Parathyroid adenoma (tissue), 2 donors: ENCODE measurements at regions not wholly inside any gene's neighbourhood (a gene's known extent, or its start where the extent isn't known, plus 50 kb on each side); places are given as distances from the start of the nearest gene placed in this dataset.

Source experiments
- H2AFZ ChIP-seq: fragments of 300-600 bp; sonication (generic); one replicate; pipeline ENCODE4 v1.7.0; 2017; ENCODE audit warnings: antibody characterized with exemption, mild to moderate bottlenecking
- H3K27ac ChIP-seq: fragments of 300-600 bp; sonication (generic); one replicate; pipeline ENCODE4 v1.7.0; 2017
- H3K27me3 ChIP-seq: fragments of 300-600 bp; sonication (generic); one replicate; pipeline ENCODE4 v1.7.0; 2017; ENCODE audit warnings: low read length; ENCODE audit not compliant: control insufficient read depth, insufficient read depth
- H3K36me3 ChIP-seq: fragments of 300-600 bp; sonication (generic); one replicate; pipeline ENCODE4 v1.7.0; 2017; ENCODE audit warnings: low read length; ENCODE audit not compliant: control insufficient read depth, insufficient read depth
- H3K4me1 ChIP-seq: fragments of 300-600 bp; sonication (generic); one replicate; pipeline ENCODE4 v1.7.0; 2017; ENCODE audit warnings: control low read depth
- H3K4me2 ChIP-seq: fragments of 300-600 bp; sonication (generic); one replicate; pipeline ENCODE4 v1.7.0; 2017; ENCODE audit warnings: low read length
- H3K4me3 ChIP-seq: fragments of 300-600 bp; sonication (generic); one replicate; pipeline ENCODE4 v1.7.0; 2017; ENCODE audit warnings: low read depth, low read length
- H3K79me2 ChIP-seq: fragments of 300-600 bp; sonication (generic); one replicate; pipeline ENCODE4 v1.7.0; 2017; ENCODE audit warnings: control low read depth
- H3K9ac ChIP-seq: fragments of 300-600 bp; sonication (generic); one replicate; pipeline ENCODE4 v1.7.0; 2017; ENCODE audit warnings: mild to moderate bottlenecking
- H3K9me3 ChIP-seq: fragments of 300-600 bp; sonication (generic); one replicate; pipeline ENCODE4 v1.7.0; 2017; ENCODE audit warnings: low read length; ENCODE audit not compliant: control insufficient read depth
- CTCF ChIP-seq: fragments of 300-600 bp; sonication (generic); IDR thresholded peaks from one replicate; pipeline ENCODE4 v1.7.0; 2017; ENCODE audit warnings: antibody characterized with exemption, mild to moderate bottlenecking
- donor health status: primary hyperparathyroidism.

- H3K27ac ChIP-seq, result no peak overlapping the region
- no peak overlapping the region for H3K9ac ChIP-seq
- no peak overlapping the region for H2AFZ ChIP-seq
- no peaks in the 10 kb centered on the region for H3K79me2 ChIP-seq
- H3K4me3 ChIP-seq, result no peak overlapping the region
- no peaks in the 10 kb centered on the region for H3K4me1 ChIP-seq
- no peaks in the 10 kb centered on the region for H3K36me3 ChIP-seq
- no peak for TF ChIP-seq CTCF
- no peaks in the 10 kb centered on the region for H3K9me3 ChIP-seq
- H3K4me2 ChIP-seq, result no peak overlapping the region
- H3K27me3 ChIP-seq, result no peaks in the 10 kb centered on the region
Observed at GRCh38 chr7:55657654-55658053, 85.4 kb upstream of the VOPP1 start.

- H3K9me3 ChIP-seq, result no peaks in the 10 kb centered on the region
- no peaks in the 10 kb centered on the region for H3K79me2 ChIP-seq
- TF ChIP-seq CTCF, result no peak
- no peaks in the 10 kb centered on the region for H3K4me1 ChIP-seq
- no peak overlapping the region for H3K27ac ChIP-seq
- H3K27me3 ChIP-seq, result no peaks in the 10 kb centered on the region
- H3K4me3 ChIP-seq, result no peak overlapping the region
- no peak overlapping the region for H3K4me2 ChIP-seq
- no peaks in the 10 kb centered on the region for H3K36me3 ChIP-seq
- H2AFZ ChIP-seq, result no peak overlapping the region
- no peak overlapping the region for H3K9ac ChIP-seq
Observed at GRCh38 chr7:55651057-55651456, 78.8 kb upstream of the VOPP1 start.

- no peaks in the 10 kb centered on the region for H3K27me3 ChIP-seq
Observed at GRCh38 chr7:55649238-55649637, 76.9 kb upstream of the VOPP1 start.

GRCh38 chr7:55644567-55644966 is 72.3 kb upstream of the VOPP1 start:
- H3K9me3 ChIP-seq, result no peaks in the 10 kb centered on the region
- no peak overlapping the region for H3K4me3 ChIP-seq
- no peaks in the 10 kb centered on the region for H3K79me2 ChIP-seq
- no peak overlapping the region for H3K27ac ChIP-seq
- TF ChIP-seq CTCF, result no peak
- no peaks in the 10 kb centered on the region for H3K27me3 ChIP-seq
- no peak overlapping the region for H3K4me2 ChIP-seq
- H3K4me1 ChIP-seq, result no peaks in the 10 kb centered on the region
- no peaks in the 10 kb centered on the region for H3K36me3 ChIP-seq
- no peak overlapping the region for H3K9ac ChIP-seq
- H2AFZ ChIP-seq, result no peak overlapping the region

More at GRCh38 chr7:55649238-55649637, 76.9 kb upstream of the VOPP1 start:
- H3K9ac ChIP-seq, result no peak overlapping the region
- H3K79me2 ChIP-seq, result no peaks in the 10 kb centered on the region
- no peaks in the 10 kb centered on the region for H3K9me3 ChIP-seq
- no peak overlapping the region for H3K27ac ChIP-seq
- no peak overlapping the region for H3K4me2 ChIP-seq
- TF ChIP-seq CTCF, result no peak
- H2AFZ ChIP-seq, result no peak overlapping the region
- no peaks in the 10 kb centered on the region for H3K36me3 ChIP-seq
- H3K4me3 ChIP-seq, result no peak overlapping the region
- H3K4me1 ChIP-seq, result no peaks in the 10 kb centered on the region

GRCh38 chr7:55642266-55642665 is 70.0 kb upstream of the VOPP1 start:
- H3K4me1 ChIP-seq, result no peaks in the 10 kb centered on the region
- no peak overlapping the region for H3K27ac ChIP-seq
- no peak overlapping the region for H3K4me3 ChIP-seq
- H3K4me2 ChIP-seq, result no peak overlapping the region
- H3K79me2 ChIP-seq, result no peaks in the 10 kb centered on the region
- no peak overlapping the region for H2AFZ ChIP-seq
- H3K27me3 ChIP-seq, result no peaks in the 10 kb centered on the region
- no peaks in the 10 kb centered on the region for H3K9me3 ChIP-seq
- no peaks in the 10 kb centered on the region for H3K36me3 ChIP-seq
- no peak for TF ChIP-seq CTCF
- no peak overlapping the region for H3K9ac ChIP-seq
